Karpas-422 (cell line): ENCODE measurements at regions not wholly inside any gene's neighbourhood (a gene's known extent, or its start where the extent isn't known, plus 50 kb on each side); places are given as distances from the start of the nearest gene placed in this dataset.
A peak's percentile ranks its signal among the peaks of the same experiment; 100 is the strongest.

Source experiments
- DNase-seq: peaks from one replicate; pipeline ENCODE4 v3.0.0-alpha.2; 2015
- H2AFZ ChIP-seq: fragments of 200-600 bp; sonication (generic); 2 replicates; pipeline ENCODE4 v1.6.1; 2014; ENCODE audit warnings: antibody characterized with exemption, low read length, mixed read lengths
- H3K27ac ChIP-seq: fragments of 200-600 bp; sonication (generic); 2 replicates; pipeline ENCODE4 v1.5.1; 2014; ENCODE audit warnings: mild to moderate bottlenecking, low read length, moderate library complexity
- H3K27me3 ChIP-seq: fragments of 200-600 bp; sonication (generic); 2 replicates; pipeline ENCODE4 v1.6.1; 2014; ENCODE audit warnings: low read length, mixed read lengths
- H3K36me3 ChIP-seq: fragments of 200-600 bp; sonication (generic); 2 replicates; pipeline ENCODE4 v1.6.1; 2014; ENCODE audit warnings: low read length, mixed read lengths; ENCODE audit not compliant: insufficient read depth
- H3K4me1 ChIP-seq: fragments of 200-600 bp; sonication (generic); 2 replicates; pipeline ENCODE4 v1.6.1; 2014; ENCODE audit warnings: mild to moderate bottlenecking, low read length, mixed read lengths
- H3K4me2 ChIP-seq: fragments of 200-600 bp; sonication (generic); 2 replicates; pipeline ENCODE4 v1.6.1; 2014; ENCODE audit warnings: low read length, low read depth, mild to moderate bottlenecking; ENCODE audit not compliant: poor library complexity, severe bottlenecking
- H3K4me3 ChIP-seq: fragments of 200-600 bp; sonication (generic); 2 replicates; pipeline ENCODE4 v1.5.1; 2014; ENCODE audit warnings: mild to moderate bottlenecking, antibody characterized with exemption, low read length, mixed read lengths
- H3K79me2 ChIP-seq: fragments of 200-600 bp; sonication (generic); 2 replicates; pipeline ENCODE4 v1.6.1; 2014; ENCODE audit warnings: mild to moderate bottlenecking, low read length, mixed read lengths
- H3K9ac ChIP-seq: fragments of 200-600 bp; sonication (generic); 2 replicates; pipeline ENCODE4 v1.6.0; 2014; ENCODE audit warnings: low read length
- H3K9me2 ChIP-seq: fragments of 200-600 bp; sonication (generic), shearing (Covaris generic); replicated peaks from 2 replicates; pipeline ENCODE4 v1.6.0; 2014; ENCODE audit warnings: mild to moderate bottlenecking, low read length, moderate library complexity; ENCODE audit not compliant: insufficient read depth
- H3K9me3 ChIP-seq: fragments of 300-700, 200-600 bp; sonication (generic); 2 replicates; pipeline ENCODE4 v1.6.1; 2014; ENCODE audit warnings: low read length, mixed read lengths
- H4K20me1 ChIP-seq: fragments of 200-600 bp; sonication (generic); 2 replicates; pipeline ENCODE4 v1.6.1; 2014; ENCODE audit warnings: mild to moderate bottlenecking, antibody characterized with exemption, low read length, low read depth; ENCODE audit not compliant: insufficient read depth

GRCh38 chr6:97674802-97675201 lies 391.8 kb upstream of the MMS22L start:
- no peaks in the 10 kb centered on the region for H4K20me1 ChIP-seq
- H3K9ac ChIP-seq, result no peak overlapping the region
- no peaks in the 10 kb centered on the region for H3K79me2 ChIP-seq
- no peak for DNase-seq
- H3K36me3 ChIP-seq, result no peaks in the 10 kb centered on the region
- no peak overlapping the region for H3K4me2 ChIP-seq
- H3K9me3 ChIP-seq, result no peaks in the 10 kb centered on the region
- H2AFZ ChIP-seq, result no peak overlapping the region
- no peaks in the 10 kb centered on the region for H3K9me2 ChIP-seq
- no peak overlapping the region for H3K4me3 ChIP-seq
- no peaks in the 10 kb centered on the region for H3K27me3 ChIP-seq
- H3K27ac ChIP-seq, result no peak overlapping the region
- H3K4me1 ChIP-seq, result no peaks in the 10 kb centered on the region

DNA sequence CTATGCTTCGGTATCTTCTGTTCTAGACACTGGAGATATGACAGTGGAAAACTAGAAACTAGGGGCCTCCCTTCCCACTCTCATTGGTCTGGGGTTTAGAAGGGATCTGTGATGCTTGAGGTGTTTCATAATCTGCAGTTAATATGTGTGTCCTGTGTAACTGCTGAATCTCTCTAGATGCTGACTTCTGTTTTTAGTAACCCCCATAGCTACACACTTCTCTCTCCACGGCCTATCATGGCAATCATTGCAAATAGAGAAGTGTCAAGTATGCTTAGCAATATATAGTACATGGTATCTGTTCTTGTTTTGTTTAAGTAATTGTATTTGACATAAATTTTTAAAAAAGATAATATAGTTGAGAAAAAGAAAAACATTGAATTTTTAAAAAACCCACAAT lies 394.6 kb upstream of the MMS22L start:
- peak; percentile 44 for DNase-seq
- no peaks in the 10 kb centered on the region for H3K9me2 ChIP-seq
- H3K4me1 ChIP-seq, result no peaks in the 10 kb centered on the region
- H3K27ac ChIP-seq, result no peak overlapping the region
- H4K20me1 ChIP-seq, result no peaks in the 10 kb centered on the region
- H3K4me3 ChIP-seq, result no peak overlapping the region
- no peak overlapping the region for H3K4me2 ChIP-seq
- no peak overlapping the region for H3K9ac ChIP-seq
- no peaks in the 10 kb centered on the region for H3K79me2 ChIP-seq
- no peaks in the 10 kb centered on the region for H3K9me3 ChIP-seq
- H3K27me3 ChIP-seq, result no peaks in the 10 kb centered on the region
- no peak overlapping the region for H2AFZ ChIP-seq
- no peaks in the 10 kb centered on the region for H3K36me3 ChIP-seq

DNA sequence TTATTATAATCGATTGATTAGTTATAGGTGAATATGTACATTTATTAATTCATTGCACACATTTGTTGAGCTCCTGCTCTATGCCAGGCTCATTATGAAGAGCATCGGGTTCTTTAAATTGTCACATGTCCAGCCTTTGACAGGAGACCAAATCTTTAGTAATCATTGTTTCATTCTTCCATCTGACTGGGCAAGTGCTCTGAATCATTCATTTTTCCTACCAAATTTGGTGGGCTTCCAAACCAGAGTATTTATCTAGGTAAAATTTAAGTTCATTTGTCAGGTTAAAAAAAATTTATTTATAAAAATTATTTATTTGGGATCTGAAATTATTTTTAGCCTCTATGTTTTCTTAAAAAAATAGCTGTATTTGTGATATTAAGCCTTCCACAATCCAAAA lies 404.9 kb upstream of the MMS22L start:
- no peak for DNase-seq
- Histone ChIP-seq H3K27ac (no peak overlapping the region), H3K4me1 (no peaks in the 10 kb centered on the region), H3K27me3 (no peaks in the 10 kb centered on the region), H3K36me3 (no peaks in the 10 kb centered on the region), H3K9ac (no peak overlapping the region), H3K79me2 (no peaks in the 10 kb centered on the region), H2AFZ (no peak overlapping the region), H3K4me2 (no peak overlapping the region), H4K20me1 (no peaks in the 10 kb centered on the region), H3K4me3 (no peak overlapping the region), H3K9me3 (no peaks in the 10 kb centered on the region), H3K9me2 (no peaks in the 10 kb centered on the region)

GRCh38 chr6:97689078-97689754 lies 406.2 kb upstream of the MMS22L start:
- H3K27ac ChIP-seq, result no peak overlapping the region
- H3K4me2 ChIP-seq, result no peak overlapping the region
- H2AFZ ChIP-seq, result no peak overlapping the region
- no peak for DNase-seq
- no peaks in the 10 kb centered on the region for H4K20me1 ChIP-seq
- no peaks in the 10 kb centered on the region for H3K9me2 ChIP-seq
- no peaks in the 10 kb centered on the region for H3K36me3 ChIP-seq
- H3K4me3 ChIP-seq, result no peak overlapping the region
- H3K9me3 ChIP-seq, result no peaks in the 10 kb centered on the region
- no peaks in the 10 kb centered on the region for H3K27me3 ChIP-seq
- no peaks in the 10 kb centered on the region for H3K4me1 ChIP-seq
- H3K79me2 ChIP-seq, result no peaks in the 10 kb centered on the region
- H3K9ac ChIP-seq, result no peak overlapping the region

DNA sequence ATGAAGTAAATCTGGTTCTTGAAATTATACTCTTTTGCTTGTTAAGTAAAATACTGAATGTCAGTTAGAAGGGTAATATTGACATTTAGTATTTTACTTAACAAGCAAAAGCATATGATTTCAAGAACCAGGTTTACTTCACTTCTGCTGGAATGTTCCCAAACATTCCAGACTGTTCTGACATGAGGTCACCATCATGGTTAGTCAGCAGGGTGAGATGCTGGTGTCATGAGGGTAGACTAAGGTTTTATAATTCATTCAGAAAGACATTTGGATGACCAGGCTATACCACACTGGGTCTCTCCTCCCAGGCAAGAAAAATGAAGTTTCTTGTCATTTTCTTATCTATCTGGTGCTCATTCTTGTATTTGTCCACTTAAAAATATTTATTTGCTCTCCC lies 414.4 kb upstream of the MMS22L start:
- no peak for DNase-seq

GRCh38 chr6:97701801-97702200 lies 418.8 kb upstream of the MMS22L start:
- Histone ChIP-seq H3K9me3 (no peaks in the 10 kb centered on the region), H3K79me2 (no peaks in the 10 kb centered on the region), H4K20me1 (no peaks in the 10 kb centered on the region), H3K27me3 (no peaks in the 10 kb centered on the region), H2AFZ (no peak overlapping the region), H3K4me3 (no peak overlapping the region), H3K9ac (no peak overlapping the region), H3K27ac (no peak overlapping the region), H3K36me3 (no peaks in the 10 kb centered on the region), H3K4me1 (no peaks in the 10 kb centered on the region), H3K9me2 (no peaks in the 10 kb centered on the region), H3K4me2 (no peak overlapping the region)
- no peak for DNase-seq

More for the DNA sequence above, 414.4 kb upstream of the MMS22L start:
- Histone ChIP-seq H3K79me2 (no peaks in the 10 kb centered on the region), H3K36me3 (no peaks in the 10 kb centered on the region), H4K20me1 (no peaks in the 10 kb centered on the region), H3K4me1 (no peaks in the 10 kb centered on the region), H2AFZ (no peak overlapping the region), H3K27ac (no peak overlapping the region), H3K4me2 (no peak overlapping the region), H3K9me3 (no peaks in the 10 kb centered on the region), H3K9me2 (no peaks in the 10 kb centered on the region), H3K27me3 (no peaks in the 10 kb centered on the region), H3K9ac (no peak overlapping the region), H3K4me3 (no peak overlapping the region)

DNA sequence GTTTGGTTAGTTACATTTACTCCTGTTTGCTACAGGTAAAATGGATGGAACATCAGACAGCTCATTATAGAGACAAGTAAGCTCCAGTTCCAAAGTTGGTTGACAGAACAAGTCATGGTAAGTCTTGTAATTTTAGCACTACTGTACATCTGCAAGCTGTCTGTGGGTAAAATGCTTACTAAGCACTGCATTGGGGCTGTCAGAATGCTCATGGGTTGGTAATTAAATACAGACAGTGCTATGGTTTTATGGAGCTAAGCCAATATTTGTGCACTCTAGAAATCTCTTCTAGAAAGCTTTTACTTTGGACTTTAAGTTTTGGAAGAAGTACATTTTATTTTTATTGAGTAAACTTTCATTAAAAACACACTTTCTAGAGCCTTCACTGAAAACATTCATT lies 419.2 kb upstream of the MMS22L start:
- Histone ChIP-seq H3K36me3 (no peaks in the 10 kb centered on the region), H3K4me1 (no peaks in the 10 kb centered on the region), H3K27me3 (no peaks in the 10 kb centered on the region), H3K79me2 (no peaks in the 10 kb centered on the region), H3K4me2 (no peak overlapping the region), H3K27ac (no peak overlapping the region), H3K4me3 (no peak overlapping the region), H3K9me2 (no peaks in the 10 kb centered on the region), H4K20me1 (no peaks in the 10 kb centered on the region), H3K9me3 (no peaks in the 10 kb centered on the region), H3K9ac (no peak overlapping the region), H2AFZ (no peak overlapping the region)
- no peak for DNase-seq

DNA sequence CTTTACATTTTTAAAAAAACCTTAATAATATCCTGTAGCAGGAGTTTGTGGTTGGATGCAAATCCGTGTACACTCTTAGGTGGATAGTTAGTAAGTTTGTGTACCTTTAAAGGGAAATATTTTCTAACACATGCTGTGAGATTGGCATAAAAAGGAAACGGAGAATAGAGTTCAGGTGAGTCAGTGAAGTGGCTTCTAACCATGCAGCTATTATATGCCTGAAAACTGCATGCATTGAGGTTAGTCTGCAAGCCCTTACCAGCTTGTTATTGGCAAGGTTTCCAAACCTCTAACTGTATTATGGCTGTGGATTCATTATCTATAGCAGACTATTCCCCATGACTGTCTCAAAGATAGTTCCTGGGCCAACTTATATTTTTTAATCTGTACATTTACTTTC lies 420.6 kb upstream of the MMS22L start:
- Histone ChIP-seq H2AFZ (no peak overlapping the region), H3K4me3 (no peak overlapping the region), H3K4me1 (no peaks in the 10 kb centered on the region), H3K9me2 (no peaks in the 10 kb centered on the region), H4K20me1 (no peaks in the 10 kb centered on the region), H3K27ac (no peak overlapping the region), H3K79me2 (no peaks in the 10 kb centered on the region), H3K9ac (no peak overlapping the region), H3K27me3 (no peaks in the 10 kb centered on the region), H3K36me3 (no peaks in the 10 kb centered on the region), H3K9me3 (no peaks in the 10 kb centered on the region), H3K4me2 (no peak overlapping the region)
- no peak for DNase-seq

DNA sequence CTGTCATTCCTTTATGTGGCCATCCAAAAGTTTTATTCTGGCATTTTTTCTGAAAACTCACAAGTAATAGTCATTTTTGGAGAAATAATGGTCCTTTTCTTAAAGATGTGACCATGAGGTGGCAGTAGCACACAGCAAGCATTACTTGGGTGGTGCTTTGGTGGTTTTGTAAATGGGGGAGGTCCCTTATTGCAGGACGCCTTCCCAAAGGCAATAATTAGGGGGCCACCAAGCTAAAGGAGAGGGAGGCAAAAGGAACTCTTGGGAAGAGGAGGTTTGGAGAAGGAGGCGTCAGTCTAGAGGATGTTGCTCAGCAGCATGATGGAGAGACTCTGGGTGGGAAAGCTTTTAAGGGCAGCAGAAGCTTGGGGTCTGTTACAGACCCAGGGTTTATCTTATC lies 422.6 kb upstream of the MMS22L start:
- Histone ChIP-seq H3K4me3 (no peak overlapping the region), H3K9me2 (no peaks in the 10 kb centered on the region), H3K9me3 (no peaks in the 10 kb centered on the region), H3K4me2 (no peak overlapping the region), H3K36me3 (no peaks in the 10 kb centered on the region), H2AFZ (no peak overlapping the region), H3K27me3 (no peaks in the 10 kb centered on the region), H3K79me2 (no peaks in the 10 kb centered on the region), H3K4me1 (no peaks in the 10 kb centered on the region), H3K9ac (no peak overlapping the region), H3K27ac (no peak overlapping the region), H4K20me1 (no peaks in the 10 kb centered on the region)
- peak; percentile 61 for DNase-seq
